ENCODE measurements at regions not wholly inside any gene's neighbourhood (a gene's known extent, or its start where the extent isn't known, plus 50 kb on each side); places are given as distances from the start of the nearest gene placed in this dataset.

DNA sequence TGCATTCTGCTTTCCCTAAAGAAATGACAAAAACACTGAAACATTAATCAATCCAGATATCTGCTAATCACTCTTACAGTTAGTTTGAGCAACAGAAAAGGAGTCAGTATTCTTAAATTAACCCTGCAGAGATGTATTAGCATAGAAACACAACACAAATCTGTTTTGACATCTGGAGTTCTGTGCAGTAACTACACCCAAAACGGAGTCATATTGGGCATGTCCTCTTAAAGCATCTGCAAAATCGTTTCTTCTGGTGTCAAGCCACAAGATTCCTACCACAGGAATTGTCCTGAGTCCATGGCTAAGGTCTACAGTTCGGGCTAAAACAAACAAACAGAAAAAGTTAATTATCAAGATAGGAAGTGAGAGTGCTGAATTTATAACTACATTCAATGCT is 332.1 kb upstream of the PKN2 start:
- H3K27ac ChIP-seq = no peak overlapping the region
- TF ChIP-seq, protein P1, sequence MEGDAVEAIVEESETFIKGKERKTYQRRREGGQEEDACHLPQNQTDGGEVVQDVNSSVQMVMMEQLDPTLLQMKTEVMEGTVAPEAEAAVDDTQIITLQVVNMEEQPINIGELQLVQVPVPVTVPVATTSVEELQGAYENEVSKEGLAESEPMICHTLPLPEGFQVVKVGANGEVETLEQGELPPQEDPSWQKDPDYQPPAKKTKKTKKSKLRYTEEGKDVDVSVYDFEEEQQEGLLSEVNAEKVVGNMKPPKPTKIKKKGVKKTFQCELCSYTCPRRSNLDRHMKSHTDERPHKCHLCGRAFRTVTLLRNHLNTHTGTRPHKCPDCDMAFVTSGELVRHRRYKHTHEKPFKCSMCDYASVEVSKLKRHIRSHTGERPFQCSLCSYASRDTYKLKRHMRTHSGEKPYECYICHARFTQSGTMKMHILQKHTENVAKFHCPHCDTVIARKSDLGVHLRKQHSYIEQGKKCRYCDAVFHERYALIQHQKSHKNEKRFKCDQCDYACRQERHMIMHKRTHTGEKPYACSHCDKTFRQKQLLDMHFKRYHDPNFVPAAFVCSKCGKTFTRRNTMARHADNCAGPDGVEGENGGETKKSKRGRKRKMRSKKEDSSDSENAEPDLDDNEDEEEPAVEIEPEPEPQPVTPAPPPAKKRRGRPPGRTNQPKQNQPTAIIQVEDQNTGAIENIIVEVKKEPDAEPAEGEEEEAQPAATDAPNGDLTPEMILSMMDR (conservative IDR thresholded peaks at IDR 0.05) = no peak

DNA sequence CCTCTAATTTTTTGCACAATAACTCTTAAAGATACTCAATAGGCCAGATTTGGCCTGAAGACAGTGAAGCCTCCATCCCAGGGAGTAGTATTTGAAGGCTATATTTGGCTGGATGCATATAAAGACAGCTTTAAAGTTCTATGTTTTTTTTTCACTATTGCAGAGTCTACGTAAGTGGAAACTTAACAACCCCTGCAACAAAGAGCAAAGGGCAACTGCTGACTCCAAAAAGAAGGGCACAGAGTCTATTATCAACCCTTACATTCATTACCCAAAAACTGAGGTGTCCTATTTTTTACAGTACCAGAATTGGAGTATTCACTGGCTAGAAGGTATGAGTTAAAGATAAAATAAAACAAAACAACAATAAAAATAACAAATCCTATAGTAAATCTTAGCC is 329.8 kb upstream of the PKN2 start:
- H3K27ac ChIP-seq = no peak overlapping the region
- TF ChIP-seq, protein P1 (conservative IDR thresholded peaks at IDR 0.05) = no peak

DNA sequence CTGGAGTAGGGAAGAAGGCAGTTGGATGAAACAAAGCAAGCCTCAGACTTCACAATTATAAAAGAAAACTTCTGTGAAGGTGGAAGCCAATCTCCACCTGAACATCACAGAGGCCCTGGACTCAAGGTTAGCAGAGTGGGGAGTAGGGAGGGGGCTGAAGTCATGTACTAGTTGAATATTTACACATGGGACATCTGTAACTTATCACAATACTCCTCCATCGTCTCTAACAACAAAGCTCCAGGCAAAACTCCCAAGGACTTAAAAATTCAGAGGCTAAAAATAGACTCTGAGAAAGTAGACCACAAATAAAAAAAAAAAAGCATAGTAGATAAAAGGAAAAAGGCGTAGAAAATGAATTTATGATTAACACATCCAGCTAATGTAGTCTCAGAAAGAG is 326.3 kb upstream of the PKN2 start:
- TF ChIP-seq, protein P1 (conservative IDR thresholded peaks at IDR 0.05) = no peak
- H3K27ac ChIP-seq = no peak overlapping the region

GRCh38 chr1:88371436-88372023 is 312.5 kb upstream of the PKN2 start:
- TF ChIP-seq, protein P1 (conservative IDR thresholded peaks at IDR 0.05) = no peak
- H3K27ac ChIP-seq = no peak overlapping the region

DNA sequence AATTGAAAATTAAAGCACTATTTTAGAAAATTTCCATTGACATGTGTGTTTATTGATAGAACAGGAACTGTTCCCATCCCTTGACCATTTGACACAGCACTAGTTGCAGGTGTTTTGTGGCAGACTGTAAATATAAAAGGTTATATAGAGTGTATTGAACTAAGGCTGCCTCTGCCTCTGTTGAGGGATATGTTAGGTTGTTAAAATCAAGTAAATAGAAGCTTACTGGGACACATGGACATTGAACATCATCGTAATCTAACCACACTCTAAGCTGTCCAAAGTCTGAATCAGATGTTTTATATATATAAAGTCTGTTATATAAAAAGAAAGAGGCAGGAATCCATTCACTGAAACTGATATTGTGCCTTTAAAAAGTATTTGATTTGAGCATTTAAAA is 308.1 kb upstream of the PKN2 start:
- no peak overlapping the region for H3K27ac ChIP-seq
- TF ChIP-seq, protein P1 (conservative IDR thresholded peaks at IDR 0.05) = no peak

GRCh38 chr1:88376421-88376820 is 307.7 kb upstream of the PKN2 start:
- TF ChIP-seq, protein P1 (conservative IDR thresholded peaks at IDR 0.05) = no peak
- H3K27ac ChIP-seq = no peak overlapping the region

DNA sequence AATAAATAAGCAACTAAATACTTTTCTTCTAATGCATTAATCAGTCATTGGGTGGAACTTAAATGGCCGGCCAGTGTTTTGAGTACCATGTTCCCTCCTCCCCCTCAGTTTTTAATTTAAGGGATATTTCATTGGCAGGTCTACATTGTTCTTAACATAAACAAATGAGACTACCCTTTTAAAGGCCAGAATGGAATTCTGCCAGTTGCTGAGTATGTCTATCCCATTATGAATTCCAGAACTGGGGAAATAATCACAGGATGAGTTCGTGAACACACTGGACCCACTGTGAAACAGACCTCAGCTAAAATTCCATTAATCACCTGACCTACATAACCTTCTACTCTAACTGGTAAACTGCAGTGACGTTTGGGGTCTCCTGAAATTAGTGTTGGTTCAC is 305.5 kb upstream of the PKN2 start:
- H3K27ac ChIP-seq = no peak overlapping the region
- TF ChIP-seq, protein P1 (conservative IDR thresholded peaks at IDR 0.05) = no peak
